ENCODE measurements at regions not wholly inside any gene's neighbourhood (a gene's known extent, or its start where the extent isn't known, plus 50 kb on each side); places are given as distances from the start of the nearest gene placed in this dataset.
"Not testable (repeated sequence)": the region's sequence is repeated elsewhere in the genome, so short reads cannot be mapped to it uniquely, and the experiment has no call there.

DNA sequence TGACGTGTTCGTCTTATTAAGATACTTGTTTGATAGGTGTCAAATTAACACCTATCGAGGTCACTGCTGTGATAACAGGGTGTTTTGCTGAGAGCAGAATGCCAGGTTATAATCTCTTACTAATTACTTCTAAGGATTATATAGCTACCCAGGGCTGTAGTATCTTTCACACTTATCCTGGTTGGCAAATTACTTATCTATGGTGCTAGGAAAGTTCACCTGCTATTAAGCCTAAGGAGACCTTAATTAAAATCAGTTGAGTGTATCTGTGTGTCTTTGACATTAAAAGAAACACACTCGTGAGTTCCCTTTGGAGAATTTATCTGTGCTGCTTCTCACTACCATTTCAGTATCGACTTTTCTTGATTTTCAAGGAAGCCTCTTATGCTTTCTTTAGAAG lies 301.6 kb upstream of the SLC16A7 start:
- Histone ChIP-seq H3K36me3 (replicated peaks; ENCODE audit: control insufficient read depth, insufficient read depth, low read length) (no peaks in the 10 kb centered on the region), H3K27me3 (ENCODE audit: control insufficient read depth, insufficient read depth, low read length) (no peaks in the 10 kb centered on the region), H3K4me3 (ENCODE audit: insufficient read depth, low read depth, low read length) (no peak overlapping the region)
- no peak for DNase-seq

DNA sequence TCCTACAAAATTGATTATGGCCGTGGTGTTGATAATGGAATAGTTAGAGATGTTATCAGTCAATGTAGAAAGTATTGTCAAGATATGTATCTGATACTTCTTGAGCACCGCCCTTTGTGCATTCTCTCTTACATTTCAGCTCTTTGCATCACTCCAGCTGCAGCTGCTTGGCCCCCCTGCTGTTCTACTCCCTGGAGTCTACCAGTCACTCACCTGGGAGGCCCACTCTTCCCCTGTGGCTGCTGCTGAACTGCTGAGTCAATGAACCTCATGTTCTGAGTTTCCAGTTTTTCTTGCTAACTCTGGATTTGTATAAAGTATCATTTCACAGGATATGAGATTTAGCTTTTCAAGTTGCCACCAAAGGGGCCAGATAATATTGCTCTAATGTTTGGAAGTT lies 312.8 kb upstream of the SLC16A7 start:
- Histone ChIP-seq H3K4me3 (ENCODE audit: insufficient read depth, low read depth, low read length) (no peak overlapping the region), H3K36me3 (replicated peaks; ENCODE audit: control insufficient read depth, insufficient read depth, low read length) (no peaks in the 10 kb centered on the region), H3K27me3 (ENCODE audit: control insufficient read depth, insufficient read depth, low read length) (no peaks in the 10 kb centered on the region)
- DNase-seq, result peak; percentile 48

GRCh38 chr12:59273561-59273960 lies 322.3 kb upstream of the SLC16A7 start:
- H3K27me3 ChIP-seq (ENCODE audit: control insufficient read depth, insufficient read depth, low read length); H3K4me3 ChIP-seq (ENCODE audit: insufficient read depth, low read depth, low read length); DNase-seq; H3K36me3 ChIP-seq (replicated peaks; ENCODE audit: control insufficient read depth, insufficient read depth, low read length): not testable (repeated sequence)

- H3K4me3 ChIP-seq (ENCODE audit: insufficient read depth, low read depth, low read length), result no peak overlapping the region
- no peak for DNase-seq
- no peaks in the 10 kb centered on the region for H3K27me3 ChIP-seq (ENCODE audit: control insufficient read depth, insufficient read depth, low read length)
- no peaks in the 10 kb centered on the region for H3K36me3 ChIP-seq (replicated peaks; ENCODE audit: control insufficient read depth, insufficient read depth, low read length)
Observed at GRCh38 chr12:59268295-59268809, 327.5 kb upstream of the SLC16A7 start.

DNA sequence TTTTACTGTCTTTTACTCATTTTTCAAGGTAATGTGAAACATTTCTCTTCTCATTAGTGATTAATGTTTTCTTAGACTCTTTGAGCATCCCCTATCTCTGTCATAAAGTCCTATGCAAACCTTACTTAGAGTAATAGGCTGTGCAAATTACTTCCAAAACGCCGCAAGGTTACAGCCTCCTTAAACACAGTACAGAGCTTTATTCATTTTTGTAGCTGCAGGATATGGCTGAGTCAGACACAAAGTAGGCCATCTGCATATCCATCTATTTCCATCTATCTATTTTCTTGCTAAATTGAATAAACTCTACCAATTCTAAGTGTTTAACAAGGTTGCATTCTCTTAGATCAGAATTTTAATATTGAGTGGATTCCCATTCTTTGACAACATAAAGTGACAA lies 335.6 kb upstream of the SLC16A7 start:
- Histone ChIP-seq H3K36me3 (replicated peaks; ENCODE audit: control insufficient read depth, insufficient read depth, low read length) (no peaks in the 10 kb centered on the region), H3K27me3 (ENCODE audit: control insufficient read depth, insufficient read depth, low read length) (no peaks in the 10 kb centered on the region), H3K4me3 (ENCODE audit: insufficient read depth, low read depth, low read length) (no peak overlapping the region)
- DNase-seq, result no peak

DNA sequence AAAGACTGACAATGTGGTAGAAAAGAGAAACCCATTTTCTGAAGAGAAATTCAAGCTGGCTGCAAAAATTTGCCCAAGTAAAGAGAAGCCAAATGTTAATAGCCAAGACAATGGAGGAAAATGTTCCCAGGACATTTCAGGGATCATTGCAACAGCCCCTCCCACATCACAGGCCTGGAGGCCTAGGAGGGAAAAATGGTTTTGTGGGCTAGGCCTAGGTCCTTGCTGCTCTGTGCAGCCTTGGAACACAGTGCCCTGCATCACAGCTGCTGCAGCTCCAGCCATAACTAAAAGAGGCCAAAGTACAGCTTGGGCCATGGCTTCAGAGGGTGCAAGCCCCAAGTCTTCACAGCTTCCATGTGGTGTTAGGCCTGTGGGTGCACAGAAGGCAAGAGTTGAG lies 332.4 kb upstream of the LRIG3 start:
- Histone ChIP-seq H3K36me3 (replicated peaks; ENCODE audit: control insufficient read depth, insufficient read depth, low read length) (no peaks in the 10 kb centered on the region; the same call in 1 of the 2 replicates), H3K4me3 (ENCODE audit: insufficient read depth, low read depth, low read length) (no peak overlapping the region), H3K27me3 (ENCODE audit: control insufficient read depth, insufficient read depth, low read length) (no peaks in the 10 kb centered on the region)
- DNase-seq, result no peak

DNA sequence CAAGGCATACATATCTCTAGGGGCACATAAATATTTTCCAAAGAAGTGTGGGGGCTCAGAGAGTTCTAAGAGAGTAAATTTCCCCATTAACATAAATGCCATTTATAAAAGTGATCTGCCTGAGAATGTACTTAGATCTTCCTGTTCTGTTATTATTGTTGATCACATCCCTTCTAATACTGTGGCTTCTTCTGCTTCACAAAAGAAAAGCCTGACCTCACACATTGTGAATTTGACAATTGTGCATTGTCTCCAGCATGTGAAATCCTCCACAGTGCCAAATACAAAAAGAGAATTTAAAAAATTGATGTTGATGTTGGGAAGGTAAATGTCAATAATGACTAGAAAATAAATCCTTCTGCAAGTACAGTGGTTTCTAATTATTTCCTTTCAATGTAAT lies 330.5 kb upstream of the LRIG3 start:
- DNase-seq, result no peak
- no peaks in the 10 kb centered on the region; the same call in 1 of the 2 replicates for H3K36me3 ChIP-seq (replicated peaks; ENCODE audit: control insufficient read depth, insufficient read depth, low read length)
- H3K27me3 ChIP-seq (ENCODE audit: control insufficient read depth, insufficient read depth, low read length), result no peaks in the 10 kb centered on the region
- no peak overlapping the region for H3K4me3 ChIP-seq (ENCODE audit: insufficient read depth, low read depth, low read length)

DNA sequence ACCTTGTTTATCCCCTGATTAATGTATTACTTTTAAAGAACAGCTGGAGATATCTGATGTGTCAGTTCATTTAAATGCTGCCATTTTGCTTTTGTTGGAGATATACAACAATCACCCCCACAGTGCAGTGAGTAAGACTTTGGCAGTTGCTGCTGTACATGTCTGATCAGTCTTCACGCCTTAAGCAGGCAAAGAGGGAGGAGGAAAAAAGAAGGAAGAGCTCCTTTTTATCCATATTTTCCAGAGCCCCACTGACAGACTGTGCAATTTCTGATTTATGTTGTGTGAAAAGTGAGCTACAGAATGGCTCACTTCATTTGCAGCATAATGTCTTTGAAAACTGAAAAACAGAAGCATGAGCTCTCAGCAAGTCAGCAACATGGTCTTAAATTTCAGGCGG lies 319.7 kb upstream of the LRIG3 start:
- Histone ChIP-seq H3K27me3 (ENCODE audit: control insufficient read depth, insufficient read depth, low read length) (no peaks in the 10 kb centered on the region), H3K4me3 (ENCODE audit: insufficient read depth, low read depth, low read length) (no peak overlapping the region), H3K36me3 (replicated peaks; ENCODE audit: control insufficient read depth, insufficient read depth, low read length) (no peaks in the 10 kb centered on the region)
- DNase-seq, result no peak

- H3K27me3 ChIP-seq (ENCODE audit: control insufficient read depth, insufficient read depth, low read length), result no peaks in the 10 kb centered on the region
- no peak overlapping the region for H3K4me3 ChIP-seq (ENCODE audit: insufficient read depth, low read depth, low read length)
- DNase-seq, result no peak
- no peaks in the 10 kb centered on the region for H3K36me3 ChIP-seq (replicated peaks; ENCODE audit: control insufficient read depth, insufficient read depth, low read length)
Observed at GRCh38 chr12:59234391-59234790, 314.1 kb upstream of the LRIG3 start.

GRCh38 chr12:59230334-59230733 lies 310.0 kb upstream of the LRIG3 start:
- DNase-seq, result no peak
- no peaks in the 10 kb centered on the region for H3K36me3 ChIP-seq (replicated peaks; ENCODE audit: control insufficient read depth, insufficient read depth, low read length)
- no peak overlapping the region for H3K4me3 ChIP-seq (ENCODE audit: insufficient read depth, low read depth, low read length)
- no peaks in the 10 kb centered on the region for H3K27me3 ChIP-seq (ENCODE audit: control insufficient read depth, insufficient read depth, low read length)

DNA sequence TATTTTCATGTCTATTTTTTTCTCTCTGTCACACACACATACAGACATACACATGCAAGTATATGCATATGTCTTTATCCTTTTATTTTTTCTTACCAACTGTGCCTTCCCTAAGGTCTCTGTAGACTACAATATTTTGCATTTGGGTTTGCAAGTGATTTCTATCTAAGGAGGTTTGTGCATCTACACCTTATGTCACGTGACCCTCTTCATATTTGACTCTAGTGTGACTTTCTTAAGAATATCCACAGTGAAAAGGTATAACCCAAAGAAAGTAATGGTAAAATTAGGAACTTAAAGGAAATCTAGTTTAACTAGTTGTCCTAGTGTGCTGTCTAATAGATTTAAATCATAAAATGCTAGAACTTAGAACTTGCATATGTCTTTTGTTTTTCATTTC lies 298.8 kb upstream of the LRIG3 start:
- no peak for DNase-seq

DNA sequence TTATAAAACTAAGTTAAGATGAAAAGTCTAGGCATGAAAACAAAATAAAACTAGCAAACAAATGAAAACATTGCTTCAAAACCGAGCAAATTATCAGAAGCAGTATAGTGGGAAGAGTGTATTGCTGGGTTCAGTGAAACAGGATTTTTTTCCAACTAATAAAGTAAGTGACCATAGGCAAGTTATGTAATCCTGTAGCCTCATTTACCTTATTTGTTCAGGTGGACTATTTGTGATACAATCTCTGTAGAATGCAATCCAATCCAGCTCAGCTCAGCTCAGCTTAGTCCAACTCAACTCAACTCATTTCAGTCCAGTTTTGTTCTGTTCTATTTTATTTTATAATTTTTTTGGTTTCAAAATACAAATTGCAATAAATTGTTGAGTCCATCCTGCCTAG lies 276.7 kb upstream of the LRIG3 start:
- Histone ChIP-seq H3K36me3 (replicated peaks; ENCODE audit: control insufficient read depth, insufficient read depth, low read length) (no peaks in the 10 kb centered on the region), H3K27me3 (ENCODE audit: control insufficient read depth, insufficient read depth, low read length) (no peaks in the 10 kb centered on the region), H3K4me3 (ENCODE audit: insufficient read depth, low read depth, low read length) (no peak overlapping the region)
- no peak for DNase-seq

More for the DNA sequence above, 298.8 kb upstream of the LRIG3 start:
- Histone ChIP-seq H3K36me3 (replicated peaks; ENCODE audit: control insufficient read depth, insufficient read depth, low read length) (no peaks in the 10 kb centered on the region), H3K4me3 (ENCODE audit: insufficient read depth, low read depth, low read length) (no peak overlapping the region), H3K27me3 (ENCODE audit: control insufficient read depth, insufficient read depth, low read length) (no peaks in the 10 kb centered on the region)

- no peak for DNase-seq
- no peaks in the 10 kb centered on the region for H3K36me3 ChIP-seq (replicated peaks; ENCODE audit: control insufficient read depth, insufficient read depth, low read length)
- no peak overlapping the region for H3K4me3 ChIP-seq (ENCODE audit: insufficient read depth, low read depth, low read length)
- H3K27me3 ChIP-seq (ENCODE audit: control insufficient read depth, insufficient read depth, low read length), result no peaks in the 10 kb centered on the region
Observed at GRCh38 chr12:59194794-59195193, 274.5 kb upstream of the LRIG3 start.

DNA sequence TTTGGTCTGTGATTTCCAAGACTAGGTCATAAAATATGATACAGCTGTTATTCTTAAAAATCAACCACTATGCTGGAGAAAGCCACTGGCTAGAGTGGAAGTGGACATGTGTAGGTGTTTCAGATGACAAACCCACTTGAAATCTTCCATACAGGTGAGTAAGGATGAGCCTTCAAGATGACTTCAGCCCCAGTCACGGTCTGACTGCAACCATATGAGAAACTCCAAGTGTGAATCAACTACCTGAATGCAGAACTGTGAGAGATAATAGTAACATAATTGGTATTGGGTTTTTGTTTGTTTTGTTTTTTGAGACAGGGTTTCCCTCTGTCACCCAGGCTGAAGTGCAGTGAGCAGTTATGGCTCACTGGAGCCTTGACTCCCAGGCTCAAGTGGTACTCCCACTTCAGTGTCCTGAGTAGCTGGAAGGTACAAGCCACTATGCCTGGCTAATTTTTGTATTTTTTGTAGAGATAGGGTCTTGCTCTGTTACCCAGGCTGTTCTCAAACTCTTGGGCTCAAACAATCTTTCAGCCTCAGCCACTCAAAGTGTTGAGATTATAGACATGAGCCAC lies 273.3 kb upstream of the LRIG3 start:
- Histone ChIP-seq H3K4me3 (ENCODE audit: insufficient read depth, low read depth, low read length) (no peak overlapping the region), H3K36me3 (replicated peaks; ENCODE audit: control insufficient read depth, insufficient read depth, low read length) (no peaks in the 10 kb centered on the region), H3K27me3 (ENCODE audit: control insufficient read depth, insufficient read depth, low read length) (no peaks in the 10 kb centered on the region)
- no peak for DNase-seq

- H3K4me3 ChIP-seq (ENCODE audit: insufficient read depth, low read depth, low read length), result no peak overlapping the region
- DNase-seq, result no peak
- H3K27me3 ChIP-seq (ENCODE audit: control insufficient read depth, insufficient read depth, low read length), result no peaks in the 10 kb centered on the region
- no peaks in the 10 kb centered on the region for H3K36me3 ChIP-seq (replicated peaks; ENCODE audit: control insufficient read depth, insufficient read depth, low read length)
Observed at GRCh38 chr12:59191372-59191771, 271.1 kb upstream of the LRIG3 start.

DNA sequence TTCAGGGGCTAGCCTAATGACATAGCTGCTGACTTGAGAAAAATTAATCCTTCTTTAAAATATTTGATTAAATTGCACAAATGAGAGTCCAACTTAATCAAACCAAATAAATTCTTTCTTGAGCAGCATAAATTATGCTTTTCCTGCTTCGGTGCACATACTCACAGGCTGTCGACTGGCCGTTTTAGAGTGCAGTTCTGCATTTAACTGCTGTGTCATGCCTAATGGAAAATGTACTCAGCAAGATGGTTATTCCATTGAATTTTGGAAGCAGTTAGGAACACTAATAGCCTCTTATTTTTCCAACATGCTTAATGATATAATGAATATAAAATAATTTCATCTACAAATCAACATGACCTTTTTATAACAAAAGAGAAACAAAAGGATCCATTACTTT lies 266.1 kb upstream of the LRIG3 start:
- DNase-seq, result no peak
- no peaks in the 10 kb centered on the region for H3K36me3 ChIP-seq (replicated peaks; ENCODE audit: control insufficient read depth, insufficient read depth, low read length)
- no peak overlapping the region for H3K4me3 ChIP-seq (ENCODE audit: insufficient read depth, low read depth, low read length)
- no peaks in the 10 kb centered on the region for H3K27me3 ChIP-seq (ENCODE audit: control insufficient read depth, insufficient read depth, low read length)

Data from H7 (cell line).